ENCODE measurements at regions not wholly inside any gene's neighbourhood (a gene's known extent, or its start where the extent isn't known, plus 50 kb on each side); places are given as distances from the start of the nearest gene placed in this dataset.

DNA sequence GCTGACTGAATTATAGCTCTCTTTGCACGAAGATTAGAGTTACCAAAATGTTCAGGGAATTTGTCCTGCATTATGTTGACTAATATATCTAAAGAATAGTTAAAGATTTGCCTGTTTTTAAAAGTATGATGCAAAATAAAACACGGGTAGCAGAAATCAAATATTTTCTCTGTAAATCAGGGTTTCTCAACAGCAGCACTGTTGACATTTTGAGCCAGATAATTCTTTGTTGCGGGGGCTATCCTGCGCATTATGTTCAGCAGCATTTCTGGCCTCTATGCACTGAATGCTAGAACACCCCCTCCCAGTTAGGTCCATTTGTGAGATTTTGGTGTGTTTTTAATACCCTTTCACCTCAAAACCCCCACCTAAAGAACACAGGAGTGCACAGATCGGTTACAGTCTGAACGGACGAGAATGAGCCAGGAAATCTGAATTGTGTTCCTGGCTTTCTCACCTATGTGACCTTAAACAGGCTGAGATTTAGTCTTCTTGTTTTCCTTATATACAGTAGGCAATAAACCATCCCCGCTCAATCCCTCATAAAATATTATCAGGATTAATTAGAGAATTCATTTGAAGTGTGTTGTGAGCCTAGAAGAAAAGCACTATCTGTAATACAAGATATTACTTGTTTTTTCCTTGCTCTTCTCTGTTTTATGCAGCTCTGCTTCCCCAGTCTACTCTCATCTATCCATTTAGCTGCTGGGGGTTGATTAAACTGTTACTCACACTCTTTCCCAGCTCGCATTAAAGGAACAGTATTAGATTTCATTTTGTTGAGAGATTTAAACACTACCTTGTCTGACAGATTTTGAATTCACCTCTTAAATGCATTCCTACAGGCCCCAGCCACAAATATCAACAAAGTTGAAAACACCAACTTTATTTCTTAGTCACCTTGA is 247.5 kb upstream of the GOLIM4 start:
- no peak for DNase-seq

DNA sequence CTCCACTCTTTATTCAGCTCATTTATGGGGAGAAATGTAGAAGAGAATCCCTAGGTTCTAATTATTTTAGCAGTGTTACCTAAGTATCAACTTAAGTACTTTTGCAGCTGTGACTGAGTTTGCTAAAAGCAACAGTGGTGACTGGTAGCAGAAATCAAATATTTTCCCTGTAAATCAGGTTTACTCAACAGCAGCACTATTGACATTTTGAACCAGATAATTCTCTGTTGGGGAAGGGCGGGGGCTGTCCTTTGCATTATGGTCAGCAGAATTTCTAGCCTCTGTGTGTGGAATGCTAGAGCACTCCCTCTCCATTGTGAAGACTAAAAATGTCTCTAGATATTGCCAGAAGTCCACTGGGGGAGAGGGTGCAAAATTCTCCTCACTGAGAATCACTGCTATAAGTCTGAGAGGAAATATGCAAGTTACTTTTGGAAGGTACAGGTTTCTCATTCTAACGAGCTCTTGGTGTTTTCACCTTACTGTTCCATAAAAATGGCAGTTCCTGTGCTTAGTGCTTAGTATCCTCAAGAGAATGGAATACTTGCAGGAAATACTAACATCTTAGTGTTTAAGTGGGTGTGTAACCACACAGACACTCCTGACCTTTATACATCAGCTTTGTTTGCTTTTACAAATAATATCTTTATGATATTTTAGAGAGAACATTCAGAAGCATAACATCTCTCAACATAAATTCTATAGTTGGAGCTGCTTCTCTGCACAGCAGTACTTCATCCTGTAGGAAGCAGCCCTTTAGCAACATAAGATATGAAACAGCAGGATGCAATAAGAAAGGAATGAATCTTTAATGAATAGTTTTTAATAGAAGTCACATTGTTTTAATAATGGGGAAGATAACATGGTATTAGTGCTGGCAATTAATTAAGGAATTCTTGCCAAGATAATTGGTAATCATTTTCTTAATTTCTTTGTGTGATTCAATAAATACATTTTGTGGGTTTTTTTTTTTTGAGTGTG is 246.5 kb upstream of the GOLIM4 start:
- DNase-seq: no peak

DNA sequence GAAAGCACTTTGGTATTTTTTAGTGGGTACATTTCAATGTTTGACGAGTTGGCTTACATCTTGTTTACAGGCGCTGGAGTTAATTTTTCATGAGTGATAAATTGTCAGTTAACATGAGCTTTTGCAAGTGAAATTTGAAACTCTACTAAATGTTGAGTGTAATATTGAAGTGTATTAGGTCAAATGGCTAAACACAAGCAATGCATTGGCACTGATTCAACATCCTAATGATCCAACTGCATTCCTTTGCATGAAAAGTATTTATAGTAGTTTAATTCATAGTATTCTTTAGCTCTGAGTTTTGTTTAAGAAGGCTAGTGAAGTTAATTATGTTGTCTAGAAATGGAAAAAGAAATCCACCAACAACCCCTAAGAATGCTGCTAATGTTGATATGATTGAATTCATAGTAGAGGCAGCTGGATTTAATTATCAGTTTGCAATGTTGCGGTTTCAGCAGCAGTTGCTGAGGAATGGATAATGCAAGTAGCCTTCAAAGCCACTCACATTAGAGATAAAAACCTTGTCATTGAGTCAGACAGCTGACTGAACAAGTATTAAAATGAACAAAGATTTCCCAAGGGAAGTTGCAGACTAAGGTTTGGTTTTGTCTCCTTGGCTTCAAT is 245.6 kb upstream of the GOLIM4 start:
- DNase-seq: no peak

DNA sequence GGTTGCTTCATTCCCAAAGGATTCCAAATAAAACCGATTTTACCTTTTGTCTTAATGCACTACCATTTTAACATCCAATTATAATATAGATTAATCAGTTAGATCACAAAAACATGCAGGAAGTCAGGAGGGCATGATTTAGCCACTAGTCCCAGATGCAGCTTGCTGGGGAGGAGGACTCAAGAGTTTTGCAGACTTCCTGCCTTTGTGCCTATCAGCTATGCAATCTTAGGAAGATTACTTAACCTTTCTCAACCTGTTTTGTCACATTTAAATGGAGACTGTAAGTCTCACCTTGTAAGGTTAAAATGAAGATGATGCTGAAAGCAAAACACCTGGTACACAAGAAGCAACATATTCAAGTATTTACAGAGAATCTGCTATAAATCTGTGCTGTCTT is 242.4 kb upstream of the GOLIM4 start:
- DNase-seq: no peak

DNA sequence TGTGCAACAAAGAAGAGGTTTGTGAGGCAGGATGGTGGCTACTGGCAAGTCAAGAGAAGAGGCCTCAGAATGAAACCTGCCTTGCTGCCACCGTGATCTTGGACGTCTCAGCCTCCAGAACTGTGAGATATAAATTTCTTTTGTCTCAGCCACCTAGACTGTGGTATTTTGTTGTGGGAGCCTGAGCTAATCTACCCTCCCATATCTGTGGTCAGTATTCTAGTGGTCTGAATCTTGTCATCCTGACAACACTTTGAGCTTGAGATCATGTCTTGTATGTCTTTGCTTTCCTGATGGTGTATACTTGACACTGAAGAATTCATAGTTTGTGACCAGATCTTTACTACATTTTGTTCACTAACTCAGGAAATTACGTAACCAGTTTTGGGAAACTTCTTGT is 240.6 kb upstream of the GOLIM4 start:
- DNase-seq: no peak

DNA sequence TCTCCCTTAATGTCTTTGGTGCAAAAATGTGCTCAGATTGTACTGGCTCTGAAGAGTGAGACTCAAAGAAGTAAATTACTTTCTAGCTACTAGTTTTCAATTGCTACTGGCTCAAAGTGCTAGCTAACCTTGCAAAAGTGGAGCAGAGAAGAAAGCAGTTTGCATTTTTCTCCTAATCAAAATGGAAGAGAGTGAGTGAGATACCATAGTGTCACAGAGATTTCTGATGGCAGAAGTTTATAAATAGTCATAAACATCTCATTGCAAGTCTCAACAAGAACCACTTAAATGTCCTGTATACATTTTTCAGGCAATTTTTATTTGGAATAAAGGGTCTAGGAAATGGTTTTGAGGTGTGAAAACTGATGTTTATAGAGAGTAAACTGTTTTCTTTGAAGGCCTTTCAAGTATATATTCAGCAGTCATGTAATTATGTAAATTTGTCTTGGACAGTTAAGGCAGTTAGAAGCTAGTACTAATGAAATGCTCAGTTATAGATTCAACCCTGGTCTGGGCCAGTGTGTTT is 237.7 kb upstream of the GOLIM4 start:
- DNase-seq: no peak

DNA sequence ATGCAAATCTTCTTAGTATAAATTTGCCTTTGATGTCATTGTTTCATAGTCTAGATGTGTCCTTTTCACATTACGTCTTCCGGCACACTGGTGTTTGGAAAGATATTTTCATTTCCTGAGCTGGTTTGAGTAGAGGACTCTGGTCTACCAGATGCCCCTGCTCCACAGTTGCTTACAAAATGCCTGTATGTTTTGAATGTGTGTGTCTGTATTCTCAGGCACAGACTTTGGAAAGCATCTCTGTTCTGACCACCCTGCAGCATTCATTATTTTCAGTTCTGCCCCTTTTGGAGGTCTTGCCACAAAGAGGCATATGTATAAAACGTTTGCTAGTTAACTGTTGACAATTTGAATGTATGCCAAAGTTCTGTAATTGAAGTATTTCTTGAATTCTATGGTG is 236.0 kb upstream of the GOLIM4 start:
- no peak for DNase-seq

DNA sequence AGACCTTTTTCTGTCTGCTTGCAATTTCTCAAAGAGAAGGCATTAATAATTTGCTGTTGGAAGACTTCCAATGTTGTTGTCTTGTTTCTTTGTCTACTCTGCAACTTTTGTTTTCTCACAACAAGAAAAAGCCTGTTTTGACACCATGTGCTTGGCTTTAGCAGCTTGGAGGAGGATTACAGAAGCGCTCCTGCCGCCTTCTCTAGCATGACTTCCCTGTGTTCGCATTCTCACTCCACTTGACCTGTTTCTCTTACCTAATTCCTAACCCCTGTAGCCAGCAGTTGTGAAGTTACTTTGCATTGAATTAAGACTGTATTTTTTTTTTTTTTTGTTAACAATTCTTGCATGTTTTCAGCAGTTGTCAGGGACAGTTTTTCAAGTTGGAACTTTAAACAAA is 235.3 kb upstream of the GOLIM4 start:
- no peak for DNase-seq

DNA sequence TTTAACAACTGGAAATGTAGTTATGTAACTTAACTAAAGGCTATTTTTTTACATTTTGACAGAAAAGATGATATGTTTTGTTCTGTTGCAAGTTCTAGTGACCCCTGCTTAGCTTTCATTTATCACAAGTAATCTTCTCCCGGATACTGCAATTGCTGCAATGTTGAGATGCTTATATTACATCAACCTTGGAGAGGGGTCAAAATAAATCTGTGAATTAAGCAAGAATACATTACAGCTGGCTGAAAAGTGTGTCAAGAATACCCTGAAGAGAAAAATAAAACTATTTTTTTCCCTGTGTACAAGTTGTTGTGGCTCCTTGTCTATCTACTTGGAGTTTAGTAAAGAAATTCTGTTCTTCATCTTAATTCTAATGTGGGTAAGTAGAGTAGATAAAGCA is 232.1 kb upstream of the GOLIM4 start:
- no peak for DNase-seq

DNA sequence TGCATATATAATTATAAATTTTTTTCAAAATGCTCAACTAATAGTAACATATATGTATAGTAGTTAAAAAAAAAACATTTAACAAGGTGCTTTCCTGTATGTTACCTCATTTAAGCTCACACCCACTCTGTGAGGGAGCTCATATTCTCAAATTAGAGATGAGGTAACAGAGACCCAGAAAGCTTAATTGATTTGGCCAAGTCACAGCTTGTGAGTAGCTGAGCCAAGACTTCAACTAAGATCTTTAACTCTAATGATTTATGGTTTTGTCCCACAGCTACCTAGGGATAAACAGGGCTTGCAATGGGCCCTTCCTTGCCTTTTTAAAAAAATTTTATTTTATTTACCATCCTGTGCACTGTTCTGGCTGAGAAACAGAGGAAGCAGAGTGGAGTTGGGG is 230.0 kb upstream of the GOLIM4 start:
- no peak for DNase-seq

DNA sequence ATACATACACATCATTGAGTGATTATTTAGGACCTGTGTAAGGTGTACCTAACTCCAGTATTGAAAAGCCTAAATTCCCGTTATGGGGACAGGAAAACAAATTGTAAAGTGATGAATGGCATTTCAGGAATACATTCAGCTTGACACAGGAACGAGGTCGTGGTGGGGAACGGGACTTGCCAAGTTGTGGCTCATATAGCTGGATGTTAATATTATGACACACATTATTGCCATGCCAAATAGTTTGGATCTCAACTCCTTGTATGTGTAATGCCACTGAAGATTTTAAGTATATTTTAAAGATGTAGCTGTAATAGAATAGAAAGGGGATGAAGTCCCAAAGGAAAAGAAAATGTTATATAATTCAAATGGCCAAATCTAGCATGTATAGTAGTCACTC is 227.2 kb upstream of the GOLIM4 start:
- no peak for DNase-seq

DNA sequence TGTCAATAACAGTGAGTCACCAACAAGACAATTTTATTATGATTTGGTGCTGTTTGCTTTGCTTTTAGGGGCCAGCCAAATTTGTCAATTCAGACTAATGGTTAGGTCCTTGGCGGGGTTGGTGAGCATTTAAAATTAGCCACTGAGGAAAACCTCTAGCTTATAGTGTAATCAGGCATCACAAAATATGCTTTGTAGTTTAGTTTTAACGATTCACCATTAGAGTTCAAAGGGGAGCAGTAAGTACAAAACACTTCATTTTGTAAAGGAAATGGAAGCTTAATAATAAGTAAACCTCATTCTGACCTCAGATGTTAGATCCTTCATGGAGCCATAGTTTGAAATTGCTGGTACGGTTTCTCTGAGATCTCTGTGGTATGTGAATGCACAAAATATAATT is 218.4 kb upstream of the GOLIM4 start:
- no peak for DNase-seq

DNA sequence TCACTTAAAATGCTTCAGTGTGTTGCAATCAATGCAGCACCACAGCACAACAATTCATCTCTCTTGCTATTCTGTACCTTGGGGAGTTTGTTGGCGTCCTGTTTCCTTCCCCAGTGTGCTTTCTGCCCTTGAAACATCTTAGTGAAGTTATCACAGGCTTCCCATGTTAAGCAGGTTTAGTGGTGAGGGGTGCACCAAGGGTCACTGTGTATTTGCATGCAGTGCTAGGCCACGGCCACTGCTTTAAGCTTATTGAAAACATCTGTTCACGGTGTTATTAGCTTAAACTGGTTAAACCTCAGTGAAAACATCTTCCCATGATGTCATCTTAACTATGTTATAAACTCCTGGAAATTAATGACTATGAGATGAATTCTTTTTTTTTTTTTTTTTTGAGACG is 217.3 kb upstream of the GOLIM4 start:
- no peak for DNase-seq

DNA sequence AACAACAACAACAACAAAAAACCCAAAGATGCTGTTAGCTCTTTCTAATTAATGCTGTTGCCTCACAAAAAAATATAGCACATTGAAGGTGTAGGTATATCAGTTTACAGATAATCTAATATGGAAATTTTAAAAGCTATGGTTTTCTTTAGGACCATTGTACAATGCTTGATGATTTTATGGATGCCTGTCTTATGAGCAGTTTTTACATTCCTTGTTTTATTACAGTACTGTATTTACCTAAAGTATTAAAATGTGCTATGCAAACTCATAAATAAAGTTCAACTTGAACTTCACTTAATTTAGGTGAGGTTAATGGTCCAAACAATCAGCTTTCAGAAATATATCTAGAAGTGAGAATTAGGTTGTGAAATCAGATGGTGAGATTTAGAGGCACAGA is 212.2 kb upstream of the GOLIM4 start:
- no peak for DNase-seq

DNA sequence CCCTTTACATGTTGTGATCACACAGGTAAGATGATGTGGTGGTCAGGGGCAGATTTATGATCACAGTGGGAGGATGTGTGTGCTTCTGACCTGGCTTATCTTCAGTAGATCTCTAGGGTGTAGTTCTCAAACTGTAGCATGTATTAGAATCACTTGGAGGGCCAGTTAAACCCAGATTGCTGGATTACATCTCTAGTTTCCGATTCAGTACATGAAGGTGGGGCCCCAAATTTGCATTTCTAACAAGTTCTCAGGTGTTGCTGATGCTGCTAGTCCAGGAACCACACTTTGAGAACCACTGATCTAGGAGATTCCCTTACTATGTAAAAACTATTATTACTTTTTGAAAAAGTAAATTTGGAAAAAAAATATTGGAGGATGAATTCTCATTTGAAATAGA is 199.3 kb upstream of the GOLIM4 start:
- DNase-seq: no peak

DNA sequence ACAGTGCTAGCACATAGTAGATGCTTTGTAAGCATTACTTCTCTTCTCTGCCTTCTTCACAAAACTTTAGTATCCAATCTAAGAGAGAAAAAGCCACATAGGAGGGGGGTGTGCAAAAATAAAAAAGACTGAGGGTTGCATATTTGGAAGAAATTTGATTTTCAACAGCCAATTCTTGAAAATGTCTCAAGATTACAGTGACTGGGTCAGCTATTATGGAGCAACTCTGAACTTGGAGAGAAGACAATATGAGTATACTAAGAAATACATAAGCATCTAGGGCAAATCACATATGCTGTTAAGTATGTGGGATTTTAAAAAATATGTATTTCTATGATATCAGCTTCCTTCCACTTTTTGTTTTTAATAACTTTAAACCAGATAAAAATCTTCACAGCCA is 196.6 kb upstream of the GOLIM4 start:
- DNase-seq: no peak

DNA sequence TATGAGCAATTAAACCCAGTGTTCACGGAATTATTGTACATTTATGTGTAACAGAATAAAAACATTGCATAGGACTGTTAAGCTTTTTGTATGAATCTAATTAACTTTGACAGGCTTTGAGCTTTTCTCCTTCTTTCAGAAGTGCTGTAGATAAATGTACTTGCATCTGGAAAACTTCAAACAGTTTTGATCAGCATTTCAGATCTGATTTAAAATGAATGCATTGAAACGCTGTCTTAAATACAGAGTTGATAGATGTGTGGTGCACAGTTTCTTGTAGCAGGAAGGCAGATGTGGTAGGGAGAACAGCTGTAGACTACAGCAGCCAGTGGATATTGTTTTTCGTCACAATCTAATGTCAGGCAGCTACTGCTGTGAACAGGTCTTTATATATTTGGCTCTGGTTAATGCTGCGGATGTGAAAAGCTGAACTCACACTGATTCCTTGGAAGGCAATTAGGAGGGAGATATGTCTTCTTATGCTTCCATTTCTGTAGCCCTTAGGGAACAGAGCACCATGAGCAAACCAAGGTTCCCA is 193.8 kb upstream of the GOLIM4 start:
- no peak for DNase-seq

DNA sequence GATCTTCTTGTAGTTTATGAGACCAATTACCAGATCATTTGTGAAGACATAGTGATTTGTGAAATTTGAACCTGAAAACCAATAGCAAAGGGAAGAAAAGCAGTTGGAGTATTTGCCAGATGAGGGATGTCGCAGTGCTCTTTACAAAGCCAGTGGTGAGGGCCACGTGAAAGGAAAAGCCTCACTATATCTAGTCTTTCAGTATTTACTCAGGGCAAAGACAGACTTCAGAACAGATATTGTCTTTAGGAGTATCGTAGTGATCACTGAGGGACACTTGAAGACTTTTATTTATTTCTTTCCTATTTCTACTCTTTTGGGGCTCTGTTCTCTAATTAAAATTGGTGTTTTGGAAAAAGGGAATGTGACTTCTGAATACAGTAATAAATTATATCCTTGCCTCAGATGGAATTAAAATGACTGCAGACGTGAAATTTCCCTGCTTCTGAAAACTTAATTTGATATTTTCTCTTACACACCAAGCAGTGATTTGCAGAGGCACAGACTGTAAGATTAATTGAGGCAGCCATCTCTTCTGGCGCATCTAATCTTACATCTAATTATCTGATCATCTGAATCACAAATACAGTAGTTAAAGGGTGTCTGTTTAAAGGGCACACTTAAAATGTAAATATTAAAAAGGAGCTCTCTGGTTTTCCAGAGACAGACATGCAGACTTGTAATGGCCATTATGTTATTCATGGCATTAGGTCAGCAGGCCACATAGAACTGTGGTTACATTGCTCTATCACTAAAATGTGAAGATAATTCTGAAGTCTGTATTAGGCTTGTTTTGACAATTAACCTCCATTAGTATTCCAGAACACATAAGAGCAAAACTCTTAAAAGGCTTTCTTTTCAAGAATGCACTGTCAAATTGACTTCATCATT is 193.0 kb upstream of the GOLIM4 start:
- no peak for DNase-seq

DNA sequence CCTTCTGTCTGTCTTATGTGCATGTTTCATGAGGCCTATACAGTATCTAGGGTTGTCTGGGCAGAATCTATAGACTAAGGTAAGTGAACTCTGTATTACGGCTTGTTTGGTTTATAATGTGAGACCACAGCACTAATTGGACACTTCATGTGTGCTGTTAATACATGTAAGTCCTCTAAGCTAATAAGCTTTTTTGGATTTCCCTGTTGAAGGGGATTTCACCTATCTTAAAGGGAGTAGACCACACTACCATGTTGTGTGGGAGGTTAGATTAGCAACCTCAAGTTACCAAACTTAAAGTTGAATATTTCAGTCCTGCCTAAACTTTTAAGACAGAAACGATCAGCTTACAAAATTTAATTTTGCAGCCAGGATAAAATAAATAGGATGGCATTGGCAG is 189.8 kb upstream of the GOLIM4 start:
- no peak for DNase-seq

DNA sequence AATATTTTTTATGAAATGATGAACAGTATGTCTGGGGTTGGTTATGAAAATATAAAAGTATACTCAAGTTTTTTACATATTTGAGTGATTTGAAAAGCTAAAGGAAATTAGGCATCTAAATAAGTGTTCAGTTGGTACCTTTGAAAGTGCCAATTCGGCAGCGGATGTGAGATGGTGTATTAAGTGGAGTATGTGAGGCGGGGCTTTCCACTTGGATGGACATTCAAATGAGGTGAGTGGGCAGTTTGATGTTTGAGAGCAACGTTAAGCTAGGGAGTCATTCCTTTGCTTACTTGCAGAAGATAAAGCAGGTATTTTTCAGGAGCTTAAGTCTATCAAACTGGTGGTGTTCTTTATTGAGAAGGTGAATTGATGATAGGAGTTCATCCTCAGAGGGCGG is 189.0 kb upstream of the GOLIM4 start:
- no peak for DNase-seq

DNA sequence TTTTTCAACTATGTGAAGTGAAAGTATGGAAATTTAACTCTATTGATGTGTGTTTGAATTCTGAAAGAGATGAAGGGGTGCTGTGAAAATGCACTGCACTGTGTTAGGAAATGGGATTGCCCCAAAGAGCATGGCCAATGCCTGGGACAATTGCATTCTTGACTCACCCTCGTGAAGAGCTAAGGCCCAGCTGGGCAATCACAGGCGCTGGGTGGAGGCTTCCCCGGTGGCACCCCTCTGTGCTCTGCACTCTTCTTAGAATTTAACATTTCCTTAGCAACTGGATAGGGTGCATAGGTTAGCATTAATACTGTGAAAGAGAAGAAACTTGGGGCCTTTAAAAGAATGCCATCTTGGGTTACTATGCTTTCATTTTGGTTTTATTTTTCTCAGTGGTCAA is 179.9 kb upstream of the GOLIM4 start:
- DNase-seq: no peak

DNA sequence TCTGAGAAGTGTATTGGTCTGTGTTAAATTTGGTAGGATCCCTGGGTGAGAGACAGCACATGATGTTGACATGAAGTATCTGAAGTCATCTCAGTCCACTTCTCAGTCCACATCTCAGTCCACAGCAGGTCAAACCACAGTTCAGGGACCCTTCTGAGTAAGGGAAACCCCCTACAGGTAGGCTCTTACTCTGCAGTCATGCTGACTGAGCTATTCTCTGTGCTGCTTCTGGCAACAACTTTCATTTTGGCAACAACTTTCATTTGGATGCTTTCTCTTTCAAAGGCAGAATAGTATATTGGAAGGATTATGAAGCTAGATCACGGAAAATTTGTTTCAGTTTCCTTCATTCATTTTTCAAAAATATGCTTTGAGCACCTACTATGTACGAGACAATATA is 178.2 kb upstream of the GOLIM4 start:
- no peak for DNase-seq

Data from activated CD8-positive, alpha-beta memory T cell treated with anti-CD3 and anti-CD28 coated beads for 24 hours (primary cell).